GM12891 (cell line): ENCODE measurements at regions not wholly inside any gene's neighbourhood (a gene's known extent, or its start where the extent isn't known, plus 50 kb on each side); places are given as distances from the start of the nearest gene placed in this dataset.

Source experiments
- POLR2A ChIP-seq: IDR thresholded peaks from 2 replicates; pipeline ENCODE4 v1.6.1; 2011; ENCODE audit warnings: low read depth, low read length, control low read depth
- POLR2AphosphoS5 ChIP-seq: IDR thresholded peaks from 2 replicates; pipeline ENCODE4 v1.6.1; 2011; ENCODE audit warnings: low read depth, low read length, control low read depth
- TAF1 ChIP-seq: IDR thresholded peaks from 2 replicates; pipeline ENCODE4 v1.6.1; 2011; ENCODE audit warnings: low read depth, low read length, control low read depth

DNA sequence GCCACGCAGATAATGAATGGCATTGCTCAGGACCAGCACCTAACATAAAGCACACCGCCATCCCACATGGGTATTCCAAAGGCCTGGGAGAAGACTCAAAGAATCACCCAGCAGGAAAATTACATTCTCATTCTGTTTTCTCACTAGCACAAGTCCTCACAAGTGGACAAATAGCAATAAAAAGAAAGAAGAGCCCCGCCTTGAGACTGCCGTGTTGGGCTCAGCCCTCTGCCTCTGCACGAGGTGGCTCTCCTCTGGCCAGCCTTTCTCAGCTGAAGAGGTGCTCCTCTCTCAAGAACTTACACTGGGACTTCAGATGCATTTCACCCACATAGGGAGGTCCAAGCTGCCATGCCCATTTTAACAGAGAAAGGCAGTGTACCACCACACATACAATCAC, 207.5 kb downstream of the SPTSSA start:
- TF ChIP-seq POLR2A: no peak
- TF ChIP-seq POLR2AphosphoS5: no peak
- TF ChIP-seq TAF1: no peak
